ENCODE measurements at regions not wholly inside any gene's neighbourhood (a gene's known extent, or its start where the extent isn't known, plus 50 kb on each side); places are given as distances from the start of the nearest gene placed in this dataset.
"Not testable (repeated sequence)": the region's sequence is repeated elsewhere in the genome, so short reads cannot be mapped to it uniquely, and the experiment has no call there.

DNA sequence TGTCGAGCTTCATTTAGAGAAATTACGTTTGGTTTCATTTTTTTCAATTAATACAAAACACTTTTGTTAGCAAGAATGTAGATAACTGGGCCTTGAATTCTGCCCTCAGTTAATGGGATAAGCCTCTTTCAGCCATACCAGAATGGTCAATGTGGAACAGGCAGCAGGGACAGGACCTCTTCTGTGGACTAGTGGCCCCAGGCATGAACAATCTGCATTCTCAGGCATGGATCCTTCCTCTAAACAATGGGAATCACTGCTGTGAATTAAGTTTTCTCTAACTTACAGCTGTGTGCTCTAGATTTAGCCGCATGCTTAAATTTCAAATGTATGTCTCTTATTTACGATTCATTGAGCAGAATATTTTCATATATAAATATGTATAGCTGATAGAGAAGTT is 237.7 kb upstream of the PRKCQ start:
- peak; percentile 3 for DNase-seq (ENCODE audit: low read depth)

DNA sequence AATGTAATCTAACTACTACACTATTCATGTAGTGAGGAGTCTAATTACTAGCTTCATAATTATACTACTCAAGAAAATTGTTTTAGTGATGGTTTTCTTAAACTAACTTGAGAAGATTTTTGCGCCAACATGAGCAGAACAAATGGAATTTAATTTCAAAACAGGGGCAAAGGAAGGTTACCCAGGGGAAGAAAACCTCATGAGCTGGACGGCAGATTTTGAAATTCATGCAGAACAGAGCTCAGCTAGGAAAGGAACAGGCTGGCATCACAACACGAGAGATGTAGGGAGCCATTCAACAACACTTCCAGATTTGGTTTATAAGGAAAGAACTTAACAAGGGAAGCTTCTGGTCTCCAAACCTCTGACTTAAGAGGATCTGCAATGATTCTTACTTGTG is 235.3 kb upstream of the PRKCQ start:
- no peak for DNase-seq (ENCODE audit: low read depth)

DNA sequence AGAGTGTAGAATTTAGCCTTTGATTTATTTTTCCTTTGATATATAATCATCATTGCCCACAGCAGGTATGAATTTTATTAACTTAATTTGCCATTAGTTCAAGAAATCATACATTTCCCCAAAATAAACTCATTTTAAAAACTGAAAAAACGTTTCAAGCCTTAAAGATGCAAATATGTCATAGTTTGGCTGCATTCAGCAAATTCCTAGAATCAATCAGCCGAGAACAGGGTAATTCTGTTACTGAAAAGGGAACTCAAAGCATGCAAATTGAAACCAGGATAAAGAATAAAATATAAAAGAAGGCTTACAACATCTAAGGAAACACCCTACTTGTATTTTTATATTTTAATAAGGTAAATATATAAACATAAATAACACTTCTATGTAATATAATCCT is 233.8 kb upstream of the PRKCQ start:
- no peak for DNase-seq (ENCODE audit: low read depth)

DNA sequence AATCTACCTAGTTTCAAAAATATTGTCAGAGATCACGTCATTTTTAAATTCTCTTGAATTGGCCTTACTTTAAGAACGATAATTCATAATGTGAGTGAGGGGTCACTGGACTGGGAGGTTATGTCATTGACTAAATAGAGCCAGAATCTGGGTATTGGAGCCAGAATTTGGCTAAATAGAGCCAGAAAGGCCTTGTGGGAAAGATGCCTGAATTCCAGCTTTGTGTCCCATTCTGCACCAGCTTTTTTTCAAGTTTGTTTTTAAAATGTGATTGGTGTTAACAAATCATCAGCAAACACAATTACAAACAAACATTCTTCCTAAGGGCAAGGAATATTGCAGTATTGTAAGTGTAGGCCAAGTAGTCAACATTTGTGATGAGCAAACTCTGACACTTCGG is 233.2 kb upstream of the PRKCQ start:
- DNase-seq (ENCODE audit: low read depth): no peak

DNA sequence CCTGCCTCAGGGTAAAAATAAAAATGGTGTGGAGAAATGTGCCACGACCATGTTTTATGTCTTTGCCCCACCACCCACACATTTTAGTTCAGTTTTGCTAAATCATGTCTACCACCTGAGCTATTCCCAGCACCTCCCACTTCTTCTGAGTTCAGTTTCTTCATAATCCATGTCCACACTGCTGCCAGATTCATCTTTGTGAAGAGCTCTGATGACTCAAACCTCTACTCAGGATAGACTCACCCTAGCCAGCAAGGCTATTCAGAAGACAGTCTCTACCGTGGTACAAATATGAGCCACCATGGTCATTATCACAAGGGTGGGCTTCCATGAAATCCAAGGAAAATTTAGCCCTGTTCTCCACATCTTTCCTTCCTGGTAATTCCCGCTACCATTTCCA is 231.1 kb upstream of the PRKCQ start:
- no peak for DNase-seq (ENCODE audit: low read depth)

DNA sequence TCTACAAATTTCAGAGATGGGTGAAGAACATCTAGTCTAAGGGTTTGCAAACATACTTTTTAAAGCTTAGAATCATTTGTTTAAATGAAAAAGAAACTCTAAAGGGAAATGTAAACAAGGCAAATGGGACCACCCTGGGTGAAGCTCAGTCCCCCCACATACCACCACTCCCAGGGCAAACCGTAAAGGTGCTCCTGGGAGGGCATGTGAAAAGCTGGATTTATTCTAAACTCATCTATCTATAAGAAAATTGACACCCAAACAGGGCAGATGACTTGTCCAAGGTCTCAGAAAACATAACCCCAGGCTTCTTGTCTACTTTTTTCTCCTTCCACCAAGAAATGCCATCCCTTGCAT is 223.3 kb upstream of the PRKCQ start:
- DNase-seq (ENCODE audit: low read depth): no peak

DNA sequence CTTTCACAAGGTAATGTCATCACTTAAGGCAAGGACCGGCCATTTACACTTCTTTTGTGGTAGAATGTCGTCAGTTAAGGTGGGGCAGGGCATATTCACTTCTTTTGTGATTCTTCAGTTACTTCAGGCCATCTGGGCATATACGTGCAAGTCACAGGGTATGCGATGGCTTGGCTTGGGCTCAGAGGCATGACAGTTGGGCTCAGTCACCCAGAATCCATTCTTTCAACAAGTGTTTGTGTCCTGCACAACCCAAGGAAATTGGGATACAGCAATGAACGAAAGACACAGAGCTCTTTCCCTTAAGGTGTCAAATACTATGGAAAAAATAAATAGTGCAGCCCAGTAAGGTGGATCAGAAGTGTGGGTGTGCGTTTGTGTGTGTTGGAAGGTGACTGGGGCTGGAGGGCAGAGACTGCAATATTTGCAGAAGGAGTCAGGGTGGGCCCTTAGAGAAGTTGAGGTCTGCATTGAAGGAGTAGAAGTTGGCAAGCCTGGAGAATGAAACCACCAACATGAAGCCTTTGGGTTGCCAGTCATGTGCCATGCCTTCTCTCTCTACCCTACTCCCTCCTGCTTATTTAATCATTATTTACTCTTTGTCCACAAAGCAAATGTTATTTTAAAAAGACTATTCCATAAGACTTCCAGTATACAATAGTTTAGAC is 222.8 kb upstream of the PRKCQ start:
- DNase-seq (ENCODE audit: low read depth): no peak

DNA sequence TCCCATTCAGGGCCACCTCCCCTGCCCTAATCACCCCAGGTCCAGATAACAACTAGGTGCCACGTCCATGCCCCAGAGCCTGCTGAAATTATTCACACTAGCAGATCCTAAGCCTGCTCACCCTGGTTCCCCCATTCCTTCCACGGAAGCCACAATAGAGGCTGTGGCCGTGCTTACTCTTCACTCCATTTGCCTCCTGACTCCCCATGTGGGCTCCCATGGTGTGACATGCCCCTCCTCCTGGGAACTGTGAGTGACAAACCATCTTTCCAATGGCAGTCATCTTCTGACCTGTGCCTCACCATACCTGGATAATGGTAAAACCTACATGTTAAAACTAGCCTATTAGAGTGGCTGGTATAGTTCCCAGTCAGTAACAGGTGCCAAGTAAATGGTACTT is 216.2 kb upstream of the PRKCQ start:
- DNase-seq (ENCODE audit: low read depth): no peak

DNA sequence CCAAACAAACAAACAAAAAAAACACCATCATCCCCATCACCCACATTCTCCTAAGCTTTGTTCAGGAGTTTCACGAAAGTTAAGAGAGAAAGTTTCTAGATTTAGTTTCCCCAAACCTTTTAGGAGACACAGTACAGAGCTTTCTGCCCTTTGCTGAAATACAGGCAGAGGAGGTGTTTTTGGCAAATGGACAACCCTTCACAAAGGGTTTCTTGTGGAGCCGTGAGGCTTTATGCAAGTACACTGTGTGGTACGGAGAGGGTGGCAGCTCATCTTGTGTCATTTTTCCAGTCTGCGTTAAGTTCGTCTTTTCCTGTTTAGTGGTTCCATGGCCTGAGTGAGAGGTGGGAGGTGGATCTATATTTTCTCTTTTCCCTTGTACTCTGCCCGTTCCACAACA is 215.5 kb upstream of the PRKCQ start:
- DNase-seq (ENCODE audit: low read depth): no peak

DNA sequence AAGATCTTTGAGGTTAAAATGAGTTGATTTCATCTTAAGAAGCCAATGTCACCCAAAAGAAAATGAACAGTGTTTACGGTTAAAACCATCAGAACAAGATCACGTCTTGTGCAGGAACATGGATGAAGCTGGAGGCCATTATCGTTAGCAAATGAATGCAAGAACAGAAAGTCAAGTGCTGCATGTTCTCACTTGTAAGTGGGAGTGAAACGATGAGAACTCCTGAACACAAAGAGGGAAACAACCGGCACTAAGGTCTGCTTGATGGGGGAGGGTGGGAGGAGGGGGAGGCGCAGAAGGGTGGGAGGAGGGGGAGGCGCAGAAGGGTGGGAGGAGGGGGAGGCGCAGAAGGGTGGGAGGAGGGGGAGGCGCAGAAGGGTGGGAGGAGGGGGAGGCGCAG is 214.8 kb upstream of the PRKCQ start:
- DNase-seq (ENCODE audit: low read depth): not testable (repeated sequence)

DNA sequence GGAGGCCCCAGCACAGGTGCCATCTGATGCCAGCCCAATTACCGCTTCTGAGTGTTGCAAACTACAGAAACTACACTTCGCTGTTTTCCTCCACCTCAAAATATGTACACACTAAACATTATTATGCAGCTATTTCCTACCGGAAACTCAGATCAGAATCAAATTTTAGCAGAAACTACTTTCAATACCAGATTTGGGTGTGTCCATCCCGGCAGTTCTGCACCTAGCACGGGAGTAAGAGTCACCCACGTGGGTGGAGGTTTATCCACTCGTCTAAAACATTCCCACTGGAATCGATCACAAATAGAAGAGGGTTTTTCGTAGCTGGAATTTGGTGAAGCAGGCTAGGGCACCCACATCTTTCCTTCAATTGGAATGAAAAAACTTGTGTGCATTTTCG is 214.4 kb upstream of the PRKCQ start:
- DNase-seq (ENCODE audit: low read depth): no peak

DNA sequence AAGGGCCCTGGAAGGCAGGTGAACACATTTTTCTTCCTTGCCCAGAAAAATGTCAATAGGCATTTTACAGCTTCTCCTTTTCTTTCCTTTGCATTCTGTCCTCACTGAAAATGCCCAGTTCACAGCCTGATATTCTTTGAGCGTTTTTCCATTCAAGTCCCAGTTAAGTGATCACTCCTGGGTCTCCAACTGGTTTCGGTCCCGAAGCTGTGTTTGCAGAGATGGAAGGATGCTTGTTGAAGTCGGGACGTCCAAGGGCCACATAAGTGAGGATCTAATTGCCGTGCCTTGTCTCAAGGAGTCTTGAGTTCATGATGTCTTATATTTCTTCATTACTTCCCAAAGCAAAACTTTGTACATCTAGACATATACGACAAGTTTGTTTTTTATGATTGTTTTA is 208.7 kb upstream of the PRKCQ start:
- DNase-seq (ENCODE audit: low read depth): no peak

DNA sequence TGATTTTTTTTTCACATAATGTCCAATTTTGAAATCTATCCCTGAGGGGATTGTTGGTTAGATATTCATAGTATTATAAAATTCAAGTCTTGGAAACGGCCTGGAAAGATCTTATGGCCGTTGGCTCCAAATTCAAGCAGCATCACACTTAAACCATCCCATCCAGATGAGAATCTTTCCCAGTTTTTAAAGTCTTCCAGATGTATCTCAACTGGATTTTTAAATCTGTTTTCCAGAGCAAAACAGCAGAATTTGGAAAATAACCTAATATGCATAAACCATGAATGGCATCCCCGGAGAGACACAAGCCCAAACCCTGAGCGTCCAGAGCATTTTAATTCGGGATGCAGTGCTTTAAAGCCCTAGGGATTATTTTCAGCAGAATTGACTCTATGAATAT is 208.2 kb upstream of the PRKCQ start:
- DNase-seq (ENCODE audit: low read depth): no peak

DNA sequence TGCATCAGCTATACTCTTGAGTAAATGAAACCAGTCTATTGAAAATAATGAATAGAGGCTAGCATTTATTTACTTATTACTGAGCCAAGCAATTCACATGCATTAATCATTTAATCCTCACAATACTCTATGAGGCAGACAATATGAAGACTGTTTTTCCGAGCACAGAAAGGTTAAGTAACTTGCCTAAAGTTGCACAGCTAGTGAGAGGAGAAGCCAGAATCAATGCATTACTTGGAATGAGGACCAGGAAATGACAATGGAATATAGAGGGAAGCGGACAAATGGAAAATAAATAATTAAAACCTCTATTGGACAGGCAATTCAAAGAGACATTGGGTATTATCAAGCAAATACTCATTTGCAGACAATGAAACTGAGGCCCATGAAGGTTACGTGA is 207.6 kb upstream of the PRKCQ start:
- no peak for DNase-seq (ENCODE audit: low read depth)

DNA sequence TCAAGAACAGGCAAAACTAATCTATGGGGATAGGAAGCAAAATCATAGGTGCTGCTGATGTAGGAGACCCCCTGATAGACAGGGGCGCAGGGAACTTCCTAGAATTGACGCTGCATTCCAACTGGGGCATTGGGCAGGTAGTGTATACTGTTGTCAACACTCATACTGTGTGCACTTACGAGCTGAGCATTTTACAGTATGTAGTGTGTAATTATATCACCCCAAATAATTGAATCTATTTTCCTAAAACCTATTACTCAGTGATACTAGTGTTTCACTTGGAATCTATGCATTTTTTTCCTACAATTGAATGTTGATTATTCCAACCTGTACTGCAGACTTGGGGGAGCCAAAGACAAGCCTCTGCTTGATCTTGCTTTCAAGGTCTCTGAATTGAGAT is 207.0 kb upstream of the PRKCQ start:
- DNase-seq (ENCODE audit: low read depth): no peak

DNA sequence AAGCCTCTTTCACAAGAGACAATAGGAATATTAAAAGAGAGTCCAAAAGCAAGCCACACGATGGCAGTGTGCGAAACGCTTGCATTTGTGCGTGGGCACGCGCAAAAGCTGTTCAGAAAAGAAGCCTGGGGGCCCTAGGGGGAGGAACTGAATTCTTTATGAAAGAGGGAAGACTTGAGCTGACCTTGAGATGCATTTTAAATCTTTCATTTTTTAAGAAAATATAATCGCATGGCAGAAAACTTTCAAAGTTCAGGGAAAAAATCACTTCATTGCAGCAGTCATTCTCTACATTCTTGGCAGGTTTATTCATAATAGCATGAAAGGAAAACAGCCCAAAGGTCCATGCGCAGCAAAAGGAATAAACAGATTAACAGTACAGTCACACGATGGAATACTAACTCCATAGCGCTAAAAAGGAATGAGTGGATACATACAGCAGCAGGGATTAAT is 206.5 kb upstream of the PRKCQ start:
- peak; percentile 36 for DNase-seq (ENCODE audit: low read depth)

DNA sequence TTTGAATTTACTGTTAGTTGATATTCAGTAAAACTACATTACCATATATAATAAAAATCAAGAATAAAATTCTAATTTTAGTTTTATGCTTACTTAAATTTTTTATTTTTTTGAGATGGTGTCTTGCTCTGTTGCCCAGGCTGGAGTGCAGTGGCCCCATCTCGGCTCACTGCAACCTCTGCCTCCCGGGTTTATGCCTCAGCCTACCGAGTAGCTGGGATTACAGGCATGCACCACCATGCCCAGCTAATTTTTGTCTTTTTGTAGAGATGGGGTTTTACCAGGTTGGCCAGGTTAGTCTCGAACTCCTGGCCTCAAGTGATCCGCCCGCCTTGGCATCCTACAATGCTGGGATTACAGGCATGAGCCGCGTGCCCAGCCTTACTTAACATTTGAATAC is 204.4 kb upstream of the PRKCQ start:
- DNase-seq (ENCODE audit: low read depth): not testable (repeated sequence)

DNA sequence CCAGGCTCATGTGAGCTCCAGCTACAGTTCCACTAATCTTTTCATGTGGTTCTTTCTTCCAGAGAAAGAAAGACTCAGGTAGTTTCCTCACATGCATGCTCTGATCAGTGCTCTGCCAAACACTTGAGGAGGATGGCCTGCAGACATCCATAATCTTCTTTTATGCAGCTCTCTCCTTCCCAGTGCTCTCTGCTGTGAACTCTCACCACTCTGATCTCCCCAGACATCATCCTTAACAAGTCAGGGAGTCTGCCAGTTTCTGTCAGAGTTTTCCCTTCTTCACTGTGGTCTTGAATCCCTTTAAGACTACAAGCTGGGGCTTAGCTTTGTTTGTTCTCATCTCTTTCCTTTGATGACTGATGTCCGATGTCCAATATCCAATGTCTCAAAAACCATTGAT is 203.4 kb upstream of the PRKCQ start:
- DNase-seq (ENCODE audit: low read depth): no peak

DNA sequence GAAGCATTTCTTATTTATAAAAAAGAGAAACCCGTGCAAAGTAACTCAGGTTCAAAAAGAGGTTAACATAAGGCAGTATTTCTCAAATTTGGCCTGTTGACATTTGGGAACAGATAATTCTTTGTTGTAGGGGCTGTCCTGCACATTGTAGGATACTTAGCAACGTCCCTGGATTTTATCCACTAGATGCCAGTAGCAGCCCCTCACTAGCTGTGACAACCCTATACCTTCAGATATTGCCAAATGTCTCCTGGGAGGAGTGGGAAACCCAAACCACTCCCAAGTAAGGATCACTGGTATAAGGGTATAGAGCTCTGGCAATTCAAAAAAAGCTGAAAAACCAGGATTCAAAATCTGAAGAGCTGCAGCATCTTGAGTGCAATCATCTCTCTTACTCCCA is 202.3 kb upstream of the PRKCQ start:
- no peak for DNase-seq (ENCODE audit: low read depth)

DNA sequence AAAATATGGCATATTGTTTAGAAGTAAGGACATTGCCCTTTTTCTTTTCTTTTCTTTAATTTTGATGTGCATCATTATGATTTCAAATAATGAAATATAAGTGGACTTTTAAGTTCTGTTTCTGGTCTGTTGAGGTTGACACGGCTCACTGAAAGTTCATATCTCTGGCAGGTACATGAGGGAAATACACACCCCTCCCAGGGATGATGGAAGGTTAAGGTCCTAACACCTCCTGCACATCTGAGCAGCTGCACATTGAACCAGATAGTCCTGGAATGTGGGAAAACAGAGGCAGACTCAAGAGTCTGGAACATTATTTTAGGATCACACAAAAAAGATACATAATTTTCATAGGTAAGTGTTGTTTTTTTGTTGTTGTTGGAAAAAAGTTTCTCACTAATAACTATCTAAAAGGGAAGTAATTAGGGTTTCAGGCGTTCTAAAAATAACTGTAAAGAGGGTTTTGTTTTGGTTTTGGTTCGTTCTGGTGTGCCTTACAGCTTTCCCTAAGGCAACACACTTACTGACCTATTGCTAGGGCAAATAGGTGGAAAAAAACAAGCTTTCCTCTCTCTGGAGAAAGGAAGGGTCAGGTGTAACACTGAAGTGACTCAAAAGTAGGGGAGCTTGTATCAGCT is 201.2 kb upstream of the PRKCQ start:
- no peak for DNase-seq (ENCODE audit: low read depth)

DNA sequence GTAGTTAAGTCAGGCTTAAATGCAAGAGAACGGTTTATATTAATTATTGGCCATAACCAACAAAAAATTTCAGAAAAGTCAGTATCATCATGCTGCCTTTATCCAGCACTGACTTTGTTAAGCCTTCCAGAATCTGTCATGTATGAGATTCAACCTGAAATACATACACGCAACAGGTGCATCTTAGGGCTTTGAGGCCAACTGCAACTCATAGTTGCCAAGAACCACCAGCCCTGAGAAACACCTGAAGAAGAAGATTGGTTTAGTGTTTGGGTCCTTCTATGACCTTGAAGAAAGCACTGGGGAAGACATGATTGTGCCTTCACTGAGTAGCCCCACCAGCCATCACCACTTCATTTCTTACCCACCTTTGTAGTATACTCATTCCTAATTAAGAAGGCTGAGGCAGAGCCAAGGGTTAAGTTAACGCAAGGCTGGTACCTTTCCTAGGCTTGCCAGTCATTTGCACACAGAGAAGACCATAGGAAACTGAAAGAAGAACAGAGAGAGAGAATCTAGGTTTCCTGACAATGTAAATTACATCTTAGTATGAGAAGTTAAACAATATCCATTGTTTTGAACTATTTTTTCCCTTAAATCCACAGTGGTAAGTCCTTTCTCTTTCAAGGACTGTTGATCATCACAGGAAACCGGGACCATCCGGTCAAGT is 200.1 kb upstream of the PRKCQ start:
- no peak for DNase-seq (ENCODE audit: low read depth)

DNA sequence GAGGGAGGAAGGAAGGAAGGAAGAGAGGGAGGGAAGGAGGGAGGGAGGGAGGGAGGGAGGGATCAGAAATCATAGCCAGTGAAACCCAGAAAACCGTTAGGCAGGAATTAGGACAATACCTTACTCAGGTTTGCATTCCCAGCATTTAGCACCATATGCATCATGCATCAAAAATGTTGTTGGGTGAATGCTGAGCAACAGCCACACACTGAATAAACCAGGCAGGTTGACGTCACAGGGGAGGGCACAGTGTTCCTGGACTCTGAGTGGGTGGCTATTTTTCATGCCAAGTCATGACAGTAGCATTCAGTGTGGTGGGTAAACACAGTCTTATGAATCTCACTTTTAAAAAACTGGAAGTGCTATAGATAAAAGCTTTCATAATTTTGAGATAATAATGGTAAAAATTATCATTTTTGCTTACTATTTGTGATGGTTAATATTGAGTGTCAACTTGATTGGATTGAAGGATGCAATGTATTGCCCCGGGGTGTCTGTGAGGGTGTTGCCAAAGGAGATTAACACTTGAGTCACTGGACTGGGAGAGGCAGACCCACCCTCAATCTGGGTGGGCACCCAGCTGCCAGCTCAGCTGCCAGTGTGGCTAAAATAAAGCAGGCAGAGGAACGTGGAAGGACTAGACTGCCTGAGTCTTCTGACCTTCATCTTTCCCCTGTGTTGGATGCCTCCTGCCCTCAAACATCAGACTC is 199.1 kb upstream of the PRKCQ start:
- peak; percentile 82 for DNase-seq (ENCODE audit: low read depth)

DNA sequence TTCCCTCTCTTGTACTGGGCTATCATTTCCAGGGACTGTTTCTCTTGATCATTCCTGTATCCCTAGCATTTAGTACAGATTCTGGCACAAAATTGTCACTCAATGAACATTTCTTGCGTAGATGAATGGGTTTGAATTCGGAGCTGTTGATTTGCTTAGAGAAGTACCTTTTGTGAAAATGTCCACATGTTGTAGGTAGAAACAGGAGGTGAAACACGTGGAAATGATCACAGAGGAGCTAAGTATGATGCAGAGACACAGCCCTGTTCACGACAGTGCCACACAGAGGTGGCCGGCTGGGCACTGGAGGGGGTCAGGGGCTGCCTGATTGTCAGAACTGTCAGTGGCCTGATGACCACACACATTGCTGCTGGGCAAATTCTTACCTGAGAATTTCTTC is 196.1 kb upstream of the PRKCQ start:
- DNase-seq (ENCODE audit: low read depth): no peak
